HG02610 (cell line): ENCODE measurements at regions not wholly inside any gene's neighbourhood (a gene's known extent, or its start where the extent isn't known, plus 50 kb on each side); places are given as distances from the start of the nearest gene placed in this dataset.

Experiments
- ATAC-seq: cut with Tn5 transposase; IDR thresholded peaks from one replicate; pipeline ENCODE4 v1.9.1; 2021; ENCODE audit warnings: mild to moderate bottlenecking, moderate library complexity; ENCODE audit not compliant: unreplicated experiment

GRCh38 chr2:160940699-160941098 lies 219.5 kb upstream of the TANK start:
- no peak for ATAC-seq

- no peak for ATAC-seq
These were observed 218.9 kb upstream of the TANK start for GRCh38 chr2:160941290-160941846.

- no peak for ATAC-seq
These were observed 217.6 kb upstream of the TANK start for GRCh38 chr2:160942476-160943142.

- ATAC-seq = no peak
These were observed 216.8 kb upstream of the TANK start for GRCh38 chr2:160943414-160943813.

- ATAC-seq = no peak
These were observed 207.6 kb upstream of the TANK start for GRCh38 chr2:160952464-160953254.

- no peak for ATAC-seq
These were observed 204.7 kb upstream of the TANK start for GRCh38 chr2:160955578-160955977.

GRCh38 chr2:160956243-160956802 lies 203.9 kb upstream of the TANK start:
- ATAC-seq = no peak

- ATAC-seq = no peak
These were observed 196.3 kb upstream of the TANK start for GRCh38 chr2:160963957-160964356.

GRCh38 chr2:160967523-160967922 lies 192.7 kb upstream of the TANK start:
- ATAC-seq = no peak

- no peak for ATAC-seq
These were observed 192.0 kb upstream of the TANK start for GRCh38 chr2:160968183-160968582.

GRCh38 chr2:160970052-160970965 lies 189.9 kb upstream of the TANK start:
- no peak for ATAC-seq

GRCh38 chr2:160973991-160974390 lies 186.2 kb upstream of the TANK start:
- no peak for ATAC-seq

- no peak for ATAC-seq
These were observed 185.4 kb upstream of the TANK start for GRCh38 chr2:160974803-160975202.

GRCh38 chr2:160976797-160977196 lies 183.4 kb upstream of the TANK start:
- ATAC-seq = no peak

GRCh38 chr2:160977376-160977775 lies 182.9 kb upstream of the TANK start:
- ATAC-seq = no peak

GRCh38 chr2:160977854-160978253 lies 182.4 kb upstream of the TANK start:
- no peak for ATAC-seq

GRCh38 chr2:160984426-160985077 lies 175.7 kb upstream of the TANK start:
- ATAC-seq = no peak

- no peak for ATAC-seq
These were observed 170.4 kb upstream of the TANK start for GRCh38 chr2:160989778-160990177.

- no peak for ATAC-seq
These were observed 166.6 kb upstream of the TANK start for GRCh38 chr2:160993654-160994061.
